Thyroid gland (tissue), 4 donors: ENCODE measurements at regions not wholly inside any gene's neighbourhood (a gene's known extent, or its start where the extent isn't known, plus 50 kb on each side); places are given as distances from the start of the nearest gene placed in this dataset.

Experiments used
- POLR2A ChIP-seq, 2 donors: fragments of 450-650 bp; IDR thresholded peaks; one replicate each; pipeline ENCODE4 v1.6.1; 2017; ENCODE audit warnings: antibody characterized with exemption in 2 of 2, mild to moderate bottlenecking in 2 of 2, moderate library complexity in 1 of 2
- TF ChIP-seq, protein P1 (sequence below), 6 experiments: fragments of 200-600 bp in 3 of 6; fragments of 450-650 bp in 3 of 6; sonication (generic) in 3 of 6; IDR thresholded peaks; one replicate each; pipeline ENCODE4 v1.5.1; 2016 to 2019; ENCODE audit warnings: antibody characterized with exemption in 6 of 6, mild to moderate bottlenecking in 2 of 6, inconsistent platforms in 1 of 6, moderate library complexity in 1 of 6

DNA sequence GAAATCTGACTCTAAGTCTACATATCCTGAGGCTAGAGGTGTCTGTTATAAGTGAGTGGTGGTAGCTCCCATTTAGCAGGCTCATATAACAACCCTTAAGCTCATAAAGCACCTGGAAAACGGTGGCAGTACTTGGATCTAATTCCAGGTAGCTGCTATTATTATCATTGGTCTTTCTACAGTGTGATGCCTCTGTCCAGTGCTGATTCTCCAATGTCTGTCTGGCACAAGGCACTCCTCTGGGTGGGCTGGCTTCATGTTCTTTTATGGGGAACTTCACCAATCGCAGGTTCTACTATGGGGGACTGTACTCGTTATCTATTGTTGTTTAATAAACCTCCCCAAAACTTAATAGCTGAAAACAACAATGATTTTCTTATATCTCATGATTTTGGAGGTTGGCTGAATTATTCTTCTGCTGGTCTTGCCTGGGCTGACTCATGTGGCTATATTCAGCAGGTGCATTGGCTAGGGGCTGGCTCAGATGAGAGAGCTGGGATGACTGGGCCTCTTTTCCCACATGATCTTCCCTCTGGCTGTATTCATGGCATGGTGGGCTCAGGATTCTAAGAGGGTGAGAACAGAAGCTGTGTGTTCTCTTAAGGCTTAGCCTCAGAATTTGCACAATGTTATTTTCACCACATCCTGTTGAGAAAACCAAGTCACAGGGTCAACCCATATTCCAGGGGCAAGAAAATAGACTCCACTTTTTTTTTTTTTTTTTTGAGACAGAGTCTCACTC is 93.0 kb upstream of the PCGF5 start:
- TF ChIP-seq, protein P1, sequence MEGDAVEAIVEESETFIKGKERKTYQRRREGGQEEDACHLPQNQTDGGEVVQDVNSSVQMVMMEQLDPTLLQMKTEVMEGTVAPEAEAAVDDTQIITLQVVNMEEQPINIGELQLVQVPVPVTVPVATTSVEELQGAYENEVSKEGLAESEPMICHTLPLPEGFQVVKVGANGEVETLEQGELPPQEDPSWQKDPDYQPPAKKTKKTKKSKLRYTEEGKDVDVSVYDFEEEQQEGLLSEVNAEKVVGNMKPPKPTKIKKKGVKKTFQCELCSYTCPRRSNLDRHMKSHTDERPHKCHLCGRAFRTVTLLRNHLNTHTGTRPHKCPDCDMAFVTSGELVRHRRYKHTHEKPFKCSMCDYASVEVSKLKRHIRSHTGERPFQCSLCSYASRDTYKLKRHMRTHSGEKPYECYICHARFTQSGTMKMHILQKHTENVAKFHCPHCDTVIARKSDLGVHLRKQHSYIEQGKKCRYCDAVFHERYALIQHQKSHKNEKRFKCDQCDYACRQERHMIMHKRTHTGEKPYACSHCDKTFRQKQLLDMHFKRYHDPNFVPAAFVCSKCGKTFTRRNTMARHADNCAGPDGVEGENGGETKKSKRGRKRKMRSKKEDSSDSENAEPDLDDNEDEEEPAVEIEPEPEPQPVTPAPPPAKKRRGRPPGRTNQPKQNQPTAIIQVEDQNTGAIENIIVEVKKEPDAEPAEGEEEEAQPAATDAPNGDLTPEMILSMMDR (IDR thresholded peaks at IDR 0.05), result no peak
- TF ChIP-seq POLR2A (IDR thresholded peaks at IDR 0.05), result no peak
